ENCODE measurements at regions not wholly inside any gene's neighbourhood (a gene's known extent, or its start where the extent isn't known, plus 50 kb on each side); places are given as distances from the start of the nearest gene placed in this dataset.
"Not testable (repeated sequence)": the region's sequence is repeated elsewhere in the genome, so short reads cannot be mapped to it uniquely, and the experiment has no call there.

GRCh38 chr3:170697131-170697530 is 111.3 kb upstream of the SLC7A14 start:
- TF ChIP-seq TAF1 (IDR thresholded peaks at IDR 0.05; ENCODE audit: borderline replicate concordance, low read depth, low read length) = no peak
- TF ChIP-seq POLR2AphosphoS5 (IDR thresholded peaks at IDR 0.05; ENCODE audit: low read depth, low read length) = no peak
- TF ChIP-seq POLR2A (IDR thresholded peaks at IDR 0.05; ENCODE audit: low read depth, low read length) = no peak
- FAIRE-seq = no peak
- no peak for DNase-seq (ENCODE audit: insufficient read length)

- TF ChIP-seq POLR2AphosphoS5 (IDR thresholded peaks at IDR 0.05; ENCODE audit: low read depth, low read length) (no peak), TAF1 (IDR thresholded peaks at IDR 0.05; ENCODE audit: borderline replicate concordance, low read depth, low read length) (no peak), POLR2A (IDR thresholded peaks at IDR 0.05; ENCODE audit: low read depth, low read length) (no peak)
- no peak for FAIRE-seq
- no peak for DNase-seq (ENCODE audit: insufficient read length)
Observed at GRCh38 chr3:170695486-170696064, 109.7 kb upstream of the SLC7A14 start.

- TF ChIP-seq POLR2AphosphoS5 (IDR thresholded peaks at IDR 0.05; ENCODE audit: low read depth, low read length) (no peak), TAF1 (IDR thresholded peaks at IDR 0.05; ENCODE audit: borderline replicate concordance, low read depth, low read length) (no peak), POLR2A (IDR thresholded peaks at IDR 0.05; ENCODE audit: low read depth, low read length) (no peak)
- no peak for DNase-seq (ENCODE audit: insufficient read length)
- no peak for FAIRE-seq
Observed at GRCh38 chr3:170692720-170693119, 106.8 kb upstream of the SLC7A14 start.

GRCh38 chr3:170690661-170690981 is 104.7 kb upstream of the SLC7A14 start:
- TF ChIP-seq POLR2A (IDR thresholded peaks at IDR 0.05; ENCODE audit: low read depth, low read length) (no peak), TAF1 (IDR thresholded peaks at IDR 0.05; ENCODE audit: borderline replicate concordance, low read depth, low read length) (no peak), POLR2AphosphoS5 (IDR thresholded peaks at IDR 0.05; ENCODE audit: low read depth, low read length) (no peak)
- DNase-seq (ENCODE audit: insufficient read length) (no peak), FAIRE-seq (no peak)

- DNase-seq (ENCODE audit: insufficient read length) (peak; percentile 29), FAIRE-seq (no peak)
- no peak for TF ChIP-seq POLR2A (IDR thresholded peaks at IDR 0.05; ENCODE audit: low read depth, low read length)
- TF ChIP-seq TAF1 (IDR thresholded peaks at IDR 0.05; ENCODE audit: borderline replicate concordance, low read depth, low read length) = no peak
- TF ChIP-seq POLR2AphosphoS5 (IDR thresholded peaks at IDR 0.05; ENCODE audit: low read depth, low read length) = no peak
Observed at GRCh38 chr3:170689893-170690660, 104.2 kb upstream of the SLC7A14 start.

- TF ChIP-seq POLR2A (IDR thresholded peaks at IDR 0.05; ENCODE audit: low read depth, low read length) (no peak), TAF1 (IDR thresholded peaks at IDR 0.05; ENCODE audit: borderline replicate concordance, low read depth, low read length) (no peak), POLR2AphosphoS5 (IDR thresholded peaks at IDR 0.05; ENCODE audit: low read depth, low read length) (no peak)
- DNase-seq (ENCODE audit: insufficient read length) = no peak
- no peak for FAIRE-seq
Observed at GRCh38 chr3:170689296-170689829, 103.5 kb upstream of the SLC7A14 start.

- FAIRE-seq; DNase-seq (ENCODE audit: insufficient read length): not testable (repeated sequence)
Observed at GRCh38 chr3:170688222-170688621, 102.3 kb upstream of the SLC7A14 start.

GRCh38 chr3:170680593-170680992 is 94.7 kb upstream of the SLC7A14 start:
- DNase-seq (ENCODE audit: insufficient read length) (no peak), FAIRE-seq (no peak)
- TF ChIP-seq TAF1 (IDR thresholded peaks at IDR 0.05; ENCODE audit: borderline replicate concordance, low read depth, low read length) (no peak), POLR2A (IDR thresholded peaks at IDR 0.05; ENCODE audit: low read depth, low read length) (no peak), POLR2AphosphoS5 (IDR thresholded peaks at IDR 0.05; ENCODE audit: low read depth, low read length) (no peak)

- TF ChIP-seq POLR2A (IDR thresholded peaks at IDR 0.05; ENCODE audit: low read depth, low read length) = no peak
- DNase-seq (ENCODE audit: insufficient read length) (no peak), FAIRE-seq (no peak)
Observed at GRCh38 chr3:170679190-170679589, 93.3 kb upstream of the SLC7A14 start.

- no peak for FAIRE-seq
- TF ChIP-seq POLR2AphosphoS5 (IDR thresholded peaks at IDR 0.05; ENCODE audit: low read depth, low read length) (no peak), TAF1 (IDR thresholded peaks at IDR 0.05; ENCODE audit: borderline replicate concordance, low read depth, low read length) (no peak), POLR2A (IDR thresholded peaks at IDR 0.05; ENCODE audit: low read depth, low read length) (no peak)
- DNase-seq (ENCODE audit: insufficient read length) = no peak
Observed at GRCh38 chr3:170670504-170670903, 84.6 kb upstream of the SLC7A14 start.

GRCh38 chr3:170662986-170663385 is 77.1 kb upstream of the SLC7A14 start:
- not testable (repeated sequence) for FAIRE-seq

GRCh38 chr3:170660139-170660538 is 74.3 kb upstream of the SLC7A14 start:
- TF ChIP-seq POLR2A (IDR thresholded peaks at IDR 0.05; ENCODE audit: low read depth, low read length) = no peak
- no peak for TF ChIP-seq POLR2AphosphoS5 (IDR thresholded peaks at IDR 0.05; ENCODE audit: low read depth, low read length)
- no peak for TF ChIP-seq TAF1 (IDR thresholded peaks at IDR 0.05; ENCODE audit: borderline replicate concordance, low read depth, low read length)
- FAIRE-seq (no peak), DNase-seq (ENCODE audit: insufficient read length) (no peak)

More at GRCh38 chr3:170662986-170663385, 77.1 kb upstream of the SLC7A14 start:
- not testable (repeated sequence) for DNase-seq (ENCODE audit: insufficient read length)
